Mesenchymal stem cell (in vitro differentiated cells and primary cell): ENCODE measurements at regions not wholly inside any gene's neighbourhood (a gene's known extent, or its start where the extent isn't known, plus 50 kb on each side); places are given as distances from the start of the nearest gene placed in this dataset.

Experiments used
- DNase-seq: peaks from one replicate; pipeline ENCODE4 v3.0.0-alpha.2; 2013
- H2AFZ ChIP-seq: one replicate; pipeline ENCODE4 v1.6.1; 2013; ENCODE audit warnings: low read depth, mild to moderate bottlenecking, control low read depth, inconsistent platforms, low read length, moderate library complexity
- H2AK5ac ChIP-seq: 2 replicates; pipeline ENCODE4 v1.6.1; 2013; ENCODE audit warnings: low read length, moderate library complexity, mild to moderate bottlenecking, inconsistent platforms; ENCODE audit not compliant: severe bottlenecking
- H2BK120ac ChIP-seq: one replicate; pipeline ENCODE4 v1.6.1; 2013; ENCODE audit warnings: low read depth, mild to moderate bottlenecking, inconsistent platforms, low read length, moderate library complexity
- H2BK12ac ChIP-seq, 2 experiments: one replicate each; pipeline ENCODE4 v1.6.1; 2013; ENCODE audit warnings: inconsistent platforms in 2 of 2, low read length in 2 of 2, mild to moderate bottlenecking in 2 of 2, moderate library complexity in 2 of 2, control low read depth in 1 of 2
- H2BK15ac ChIP-seq: one replicate; pipeline ENCODE4 v1.6.1; 2013; ENCODE audit warnings: mild to moderate bottlenecking, low read depth, inconsistent platforms; ENCODE audit not compliant: poor library complexity, severe bottlenecking
- H2BK5ac ChIP-seq: 2 replicates; pipeline ENCODE4 v1.6.1; 2013; ENCODE audit warnings: low read depth, mild to moderate bottlenecking, low read length, control low read depth, inconsistent platforms; ENCODE audit not compliant: poor library complexity, severe bottlenecking
- H3K14ac ChIP-seq, 2 experiments: one replicate each; pipeline ENCODE4 v1.6.1; 2013; ENCODE audit warnings: inconsistent platforms in 2 of 2, low read length in 2 of 2, control low read depth in 1 of 2, mild to moderate bottlenecking in 1 of 2, moderate library complexity in 1 of 2
- H3K18ac ChIP-seq, 2 experiments: one replicate each; pipeline ENCODE4 v1.6.1; 2013; ENCODE audit warnings: inconsistent platforms in 2 of 2, low read length in 2 of 2, control low read depth in 1 of 2, low read depth in 1 of 2, mild to moderate bottlenecking in 1 of 2
- H3K23ac ChIP-seq, 2 experiments: one replicate each; pipeline ENCODE4 v1.6.1; 2013; ENCODE audit warnings: inconsistent platforms in 2 of 2, low read length in 2 of 2, mild to moderate bottlenecking in 2 of 2, moderate library complexity in 2 of 2, control low read depth in 1 of 2
- H3K27ac ChIP-seq: 2 replicates; pipeline ENCODE4 v1.5.1; 2013; ENCODE audit warnings: mild to moderate bottlenecking, moderate library complexity, low read length, control low read depth, inconsistent platforms; ENCODE audit not compliant: poor library complexity, severe bottlenecking
- H3K27me3 ChIP-seq, 2 experiments: 2 replicates each; pipeline versions ENCODE4 v1.6.1 to v1.7.0; 2013; ENCODE audit warnings: low read length in 2 of 2, mild to moderate bottlenecking in 2 of 2, moderate library complexity in 2 of 2, control low read depth in 1 of 2, inconsistent platforms in 1 of 2; ENCODE audit not compliant: control insufficient read depth in 1 of 2, insufficient read depth in 1 of 2
- H3K36me3 ChIP-seq, 2 experiments: 2 replicates each; pipeline versions ENCODE4 v1.6.1 to v1.7.0; 2013; ENCODE audit warnings: low read length in 2 of 2, control low read depth in 1 of 2, inconsistent platforms in 1 of 2, low read depth in 1 of 2, mild to moderate bottlenecking in 1 of 2; ENCODE audit not compliant: insufficient read depth in 2 of 2, control insufficient read depth in 1 of 2
- H3K4ac ChIP-seq, 2 experiments: one replicate each; pipeline ENCODE4 v1.6.1; 2013; ENCODE audit warnings: inconsistent platforms in 2 of 2, low read length in 2 of 2, mild to moderate bottlenecking in 2 of 2, moderate library complexity in 2 of 2, control low read depth in 1 of 2, low read depth in 1 of 2
- H3K4me1 ChIP-seq: 2 replicates; pipeline ENCODE4 v1.6.1; 2013; ENCODE audit warnings: low read depth, low read length, control low read depth; ENCODE audit not compliant: control insufficient read depth, insufficient read depth
- H3K4me2 ChIP-seq: 2 replicates; pipeline ENCODE4 v1.6.1; 2013; ENCODE audit warnings: low read length, mild to moderate bottlenecking, inconsistent platforms; ENCODE audit not compliant: poor library complexity, severe bottlenecking
- H3K4me3 ChIP-seq, 2 experiments: 2 replicates each; pipeline versions ENCODE4 v1.5.1 to v1.7.0; 2013; ENCODE audit warnings: low read length in 2 of 2, mild to moderate bottlenecking in 2 of 2, control low read depth in 1 of 2, low read depth in 1 of 2; ENCODE audit not compliant: insufficient read depth in 1 of 2
- H3K79me1 ChIP-seq: replicated peaks from 2 replicates; pipeline ENCODE4 v1.6.1; 2013; ENCODE audit warnings: mild to moderate bottlenecking, control low read depth, low read length, inconsistent platforms; ENCODE audit not compliant: poor library complexity, severe bottlenecking
- H3K9ac ChIP-seq: 2 replicates; pipeline ENCODE4 v1.7.0; 2013; ENCODE audit warnings: mild to moderate bottlenecking, low read length, moderate library complexity
- H3K9me3 ChIP-seq: 2 replicates; pipeline ENCODE4 v1.7.0; 2013; ENCODE audit warnings: mild to moderate bottlenecking, low read length; ENCODE audit not compliant: control insufficient read depth
- H4K8ac ChIP-seq: one replicate; pipeline ENCODE4 v1.6.1; 2013; ENCODE audit warnings: inconsistent platforms, mild to moderate bottlenecking, low read length, moderate library complexity
- H4K91ac ChIP-seq: one replicate; pipeline ENCODE4 v1.6.1; 2013; ENCODE audit warnings: mild to moderate bottlenecking, low read length, inconsistent platforms
- WGBS: methylation state at CpG from one replicate; pipeline ENCODE4 v1.1.7; 2013; ENCODE audit warnings: mixed read lengths; 5-methylcytosine and 5-hydroxymethylcytosine counted together

GRCh38 chr12:68420225-68421010, 88.3 kb upstream of the MDM1 start:
- Histone ChIP-seq H3K23ac (no peak overlapping the region), H3K9me3 (no peaks in the 10 kb centered on the region), H3K36me3 (no peaks in the 10 kb centered on the region), H3K27ac (no peak overlapping the region), H2BK120ac (no peak overlapping the region), H3K9ac (peak overlapping the region; percentile 75), H2BK15ac (no peak overlapping the region), H3K4ac (no peak overlapping the region), H3K4me2 (no peak overlapping the region), H3K4me1 (no peaks in the 10 kb centered on the region), H2AFZ (no peak overlapping the region), H3K4me3 (peak overlapping the region in 1 of 2 experiments; percentile 52), H4K91ac (no peak overlapping the region), H2BK12ac (peak overlapping the region in 1 of 2 experiments; percentile 43), H3K14ac (no peak overlapping the region), H3K27me3 (no peaks in the 10 kb centered on the region), H4K8ac (no peak overlapping the region), H2BK5ac (no peak overlapping the region), H3K79me1 (no peaks in the 10 kb centered on the region), H3K18ac (no peak overlapping the region), H2AK5ac (no peak overlapping the region)
- 90% methylated on average over 10 of the region's 11 CpGs for WGBS
- DNase-seq: peak; percentile 16

- Histone ChIP-seq H3K4me1 (no peaks in the 10 kb centered on the region), H2BK12ac (no peak overlapping the region), H3K27me3 (no peaks in the 10 kb centered on the region), H2AK5ac (no peak overlapping the region), H3K9me3 (no peaks in the 10 kb centered on the region), H3K27ac (no peak overlapping the region), H3K4me2 (no peak overlapping the region), H3K4me3 (no peak overlapping the region), H3K36me3 (no peaks in the 10 kb centered on the region), H2BK120ac (no peak overlapping the region), H4K91ac (no peak overlapping the region), H2BK5ac (no peak overlapping the region), H2BK15ac (no peak overlapping the region), H3K9ac (no peak overlapping the region), H3K4ac (no peak overlapping the region), H3K23ac (no peak overlapping the region), H4K8ac (no peak overlapping the region), H3K18ac (no peak overlapping the region), H3K79me1 (no peaks in the 10 kb centered on the region), H3K14ac (no peak overlapping the region), H2AFZ (no peak overlapping the region)
- no peak for DNase-seq
- WGBS: 85% methylated on average over 2 of the region's 3 CpGs
These were observed 90.0 kb upstream of the MDM1 start for GRCh38 chr12:68422159-68422558.

GRCh38 chr12:68422956-68423574, 90.9 kb upstream of the MDM1 start:
- Histone ChIP-seq H3K18ac (no peak overlapping the region), H3K9ac (no peak overlapping the region), H3K14ac (no peak overlapping the region), H3K27me3 (no peaks in the 10 kb centered on the region), H3K79me1 (no peaks in the 10 kb centered on the region), H2BK12ac (no peak overlapping the region), H3K4me1 (no peaks in the 10 kb centered on the region), H3K36me3 (no peaks in the 10 kb centered on the region), H3K9me3 (no peaks in the 10 kb centered on the region), H2AK5ac (no peak overlapping the region), H3K4ac (no peak overlapping the region), H2BK120ac (no peak overlapping the region), H2BK5ac (no peak overlapping the region), H4K8ac (no peak overlapping the region), H3K4me3 (no peak overlapping the region), H3K4me2 (no peak overlapping the region), H2BK15ac (no peak overlapping the region), H4K91ac (no peak overlapping the region), H3K27ac (no peak overlapping the region), H2AFZ (no peak overlapping the region), H3K23ac (no peak overlapping the region)
- DNase-seq: no peak
- 90% methylated on average over 7 of the region's 7 CpGs for WGBS

- Histone ChIP-seq H3K4me2 (no peak overlapping the region), H2AFZ (no peak overlapping the region), H3K4me1 (no peaks in the 10 kb centered on the region), H2BK12ac (no peak overlapping the region), H3K27me3 (no peaks in the 10 kb centered on the region), H3K18ac (no peak overlapping the region), H2BK5ac (no peak overlapping the region), H3K23ac (no peak overlapping the region), H4K8ac (no peak overlapping the region), H3K4ac (no peak overlapping the region), H2BK15ac (no peak overlapping the region), H3K9me3 (no peaks in the 10 kb centered on the region), H3K79me1 (no peaks in the 10 kb centered on the region), H4K91ac (no peak overlapping the region), H3K4me3 (no peak overlapping the region), H3K27ac (no peak overlapping the region), H3K9ac (peak overlapping the region; percentile 54), H3K14ac (no peak overlapping the region), H2BK120ac (no peak overlapping the region), H3K36me3 (no peaks in the 10 kb centered on the region), H2AK5ac (no peak overlapping the region)
- WGBS: 57% methylated on average over 1 of the region's 2 CpGs
- peak; percentile 74 for DNase-seq
These were observed 93.8 kb upstream of the MDM1 start for GRCh38 chr12:68425998-68426397.
